ENCODE measurements at regions not wholly inside any gene's neighbourhood (a gene's known extent, or its start where the extent isn't known, plus 50 kb on each side); places are given as distances from the start of the nearest gene placed in this dataset.

GRCh38 chr21:36641346-36641745, 57.6 kb upstream of the SIM2 start:
- Histone ChIP-seq H3K27ac (ENCODE audit: low read depth in 2 of 2, low read length in 2 of 2) (no peak overlapping the region), H3K36me3 (ENCODE audit: control insufficient read depth in 2 of 3, insufficient read depth in 3 of 3, low read length in 3 of 3) (no peaks in the 10 kb centered on the region), H3K27me3 (ENCODE audit: control insufficient read depth, insufficient read depth, low read length) (no peaks in the 10 kb centered on the region), H3K4me3 (ENCODE audit: low read length in 3 of 3) (no peak overlapping the region), H3K9ac (ENCODE audit: low read length in 3 of 3) (no peak overlapping the region), H3K4me1 (ENCODE audit: control insufficient read depth in 2 of 3, insufficient read depth in 2 of 3, low read depth in 1 of 3, low read length in 3 of 3) (no peaks in the 10 kb centered on the region), H3K9me3 (ENCODE audit: control insufficient read depth in 2 of 3, insufficient read depth in 1 of 3, low read length in 3 of 3) (peaks cover 0 to 3% (median 0%) of the 10 kb centered on the region in 3 donors)
- intact Hi-C loops (cut with DNase I): no loop called here
- no peak for FAIRE-seq
- DNase-seq: peak in 1 of 5 donors; percentile 11
- TF ChIP-seq CTCF (IDR thresholded peaks at IDR 0.05; ENCODE audit: borderline replicate concordance, extremely low read depth, insufficient read depth): no peak

- Histone ChIP-seq H3K36me3 (ENCODE audit: control insufficient read depth in 2 of 3, insufficient read depth in 3 of 3, low read length in 3 of 3) (no peaks in the 10 kb centered on the region), H3K27me3 (ENCODE audit: control insufficient read depth, insufficient read depth, low read length) (no peaks in the 10 kb centered on the region), H3K4me1 (ENCODE audit: control insufficient read depth in 2 of 3, insufficient read depth in 2 of 3, low read depth in 1 of 3, low read length in 3 of 3) (no peaks in the 10 kb centered on the region), H3K9ac (ENCODE audit: low read length in 3 of 3) (no peak overlapping the region), H3K4me3 (ENCODE audit: low read length in 3 of 3) (no peak overlapping the region), H3K9me3 (ENCODE audit: control insufficient read depth in 2 of 3, insufficient read depth in 1 of 3, low read length in 3 of 3) (no peaks in the 10 kb centered on the region), H3K27ac (ENCODE audit: low read depth in 2 of 2, low read length in 2 of 2) (no peak overlapping the region)
- no peak for TF ChIP-seq CTCF (IDR thresholded peaks at IDR 0.05; ENCODE audit: borderline replicate concordance, extremely low read depth, insufficient read depth)
- intact Hi-C loops (cut with DNase I): no loop called here
- FAIRE-seq: no peak
- DNase-seq: peak in 1 of 5 donors; percentile 24
These were observed 57.0 kb upstream of the SIM2 start for GRCh38 chr21:36641886-36642285.

- Histone ChIP-seq H3K27me3 (ENCODE audit: control insufficient read depth, insufficient read depth, low read length) (no peaks in the 10 kb centered on the region), H3K4me1 (ENCODE audit: control insufficient read depth in 2 of 3, insufficient read depth in 2 of 3, low read depth in 1 of 3, low read length in 3 of 3) (no peaks in the 10 kb centered on the region), H3K4me3 (ENCODE audit: low read length in 3 of 3) (no peak overlapping the region), H3K27ac (ENCODE audit: low read depth in 2 of 2, low read length in 2 of 2) (no peak overlapping the region), H3K9ac (ENCODE audit: low read length in 3 of 3) (no peak overlapping the region), H3K9me3 (ENCODE audit: control insufficient read depth in 2 of 3, insufficient read depth in 1 of 3, low read length in 3 of 3) (no peaks in the 10 kb centered on the region), H3K36me3 (ENCODE audit: control insufficient read depth in 2 of 3, insufficient read depth in 3 of 3, low read length in 3 of 3) (no peaks in the 10 kb centered on the region)
- DNase-seq (peak in 1 of 5 donors; percentile 9), FAIRE-seq (no peak)
- intact Hi-C loops (cut with DNase I): no loop called here
- TF ChIP-seq CTCF (IDR thresholded peaks at IDR 0.05; ENCODE audit: borderline replicate concordance, extremely low read depth, insufficient read depth): no peak
These were observed 56.1 kb upstream of the SIM2 start for GRCh38 chr21:36642777-36643176.
